ENCODE measurements at regions not wholly inside any gene's neighbourhood (a gene's known extent, or its start where the extent isn't known, plus 50 kb on each side); places are given as distances from the start of the nearest gene placed in this dataset.

GRCh38 chr2:43013821-43014345 is 212.5 kb downstream of the ZFP36L2 start:
- H3K4me3 ChIP-seq (ENCODE audit: low read depth, low read length): no peak overlapping the region
- no peaks in the 10 kb centered on the region for H3K9me3 ChIP-seq (ENCODE audit: severe bottlenecking)
- H3K27me3 ChIP-seq (ENCODE audit: insufficient read depth, low read depth, severe bottlenecking): no peaks in the 10 kb centered on the region
- TF ChIP-seq, protein P1, sequence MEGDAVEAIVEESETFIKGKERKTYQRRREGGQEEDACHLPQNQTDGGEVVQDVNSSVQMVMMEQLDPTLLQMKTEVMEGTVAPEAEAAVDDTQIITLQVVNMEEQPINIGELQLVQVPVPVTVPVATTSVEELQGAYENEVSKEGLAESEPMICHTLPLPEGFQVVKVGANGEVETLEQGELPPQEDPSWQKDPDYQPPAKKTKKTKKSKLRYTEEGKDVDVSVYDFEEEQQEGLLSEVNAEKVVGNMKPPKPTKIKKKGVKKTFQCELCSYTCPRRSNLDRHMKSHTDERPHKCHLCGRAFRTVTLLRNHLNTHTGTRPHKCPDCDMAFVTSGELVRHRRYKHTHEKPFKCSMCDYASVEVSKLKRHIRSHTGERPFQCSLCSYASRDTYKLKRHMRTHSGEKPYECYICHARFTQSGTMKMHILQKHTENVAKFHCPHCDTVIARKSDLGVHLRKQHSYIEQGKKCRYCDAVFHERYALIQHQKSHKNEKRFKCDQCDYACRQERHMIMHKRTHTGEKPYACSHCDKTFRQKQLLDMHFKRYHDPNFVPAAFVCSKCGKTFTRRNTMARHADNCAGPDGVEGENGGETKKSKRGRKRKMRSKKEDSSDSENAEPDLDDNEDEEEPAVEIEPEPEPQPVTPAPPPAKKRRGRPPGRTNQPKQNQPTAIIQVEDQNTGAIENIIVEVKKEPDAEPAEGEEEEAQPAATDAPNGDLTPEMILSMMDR (IDR thresholded peaks at IDR 0.05; ENCODE audit: low read depth, low read length): no peak
- no peak overlapping the region for H3K27ac ChIP-seq
- H3K36me3 ChIP-seq: no peaks in the 10 kb centered on the region
- no peak for DNase-seq

DNA sequence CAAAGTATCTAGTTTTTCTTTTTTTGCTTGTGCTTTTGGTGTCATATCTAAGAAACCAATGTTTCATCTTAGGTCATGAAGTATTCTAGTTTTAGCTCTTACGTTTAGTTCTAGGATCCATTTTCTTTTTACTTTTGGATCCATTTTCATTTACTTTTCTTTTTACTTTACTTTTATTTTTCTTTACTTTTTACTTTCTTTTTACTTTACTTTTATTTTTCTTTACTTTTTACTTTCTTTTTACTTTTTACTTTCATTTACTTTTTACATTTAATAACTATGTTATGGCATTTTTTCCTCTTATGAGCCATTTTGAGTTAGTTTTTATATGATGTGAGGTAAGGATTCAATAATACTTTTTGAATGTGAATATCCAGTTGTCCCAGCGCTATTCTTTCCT is 213.4 kb downstream of the ZFP36L2 start:
- TF ChIP-seq, protein P1 (IDR thresholded peaks at IDR 0.05; ENCODE audit: low read depth, low read length): no peak
- Histone ChIP-seq H3K36me3 (no peaks in the 10 kb centered on the region), H3K4me3 (ENCODE audit: low read depth, low read length) (no peak overlapping the region), H3K9me3 (ENCODE audit: severe bottlenecking) (peaks cover 1% of the 10 kb centered on the region), H3K27ac (no peak overlapping the region), H3K27me3 (ENCODE audit: insufficient read depth, low read depth, severe bottlenecking) (no peaks in the 10 kb centered on the region)
- no peak for DNase-seq

DNA sequence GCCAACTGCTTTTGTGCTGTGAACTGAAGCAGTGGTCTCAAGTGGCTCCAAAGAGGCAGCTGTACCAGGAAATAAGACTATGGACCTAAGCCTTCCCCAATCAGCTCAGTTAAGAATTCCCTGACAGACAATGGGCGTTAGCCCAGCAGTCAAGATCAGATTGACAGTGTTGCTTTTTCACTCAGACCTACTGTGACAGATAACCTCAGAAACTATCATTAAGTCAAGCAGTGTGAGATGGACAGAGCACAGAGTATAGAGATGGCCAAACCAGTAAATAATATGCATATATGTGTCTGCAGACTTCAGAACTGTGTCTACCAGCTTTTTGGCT is 215.3 kb downstream of the ZFP36L2 start:
- TF ChIP-seq, protein P1 (IDR thresholded peaks at IDR 0.05; ENCODE audit: low read depth, low read length): no peak
- H3K27ac ChIP-seq: no peak overlapping the region
- no peak for DNase-seq
- H3K36me3 ChIP-seq: no peaks in the 10 kb centered on the region
- peaks cover 5% of the 10 kb centered on the region for H3K9me3 ChIP-seq (ENCODE audit: severe bottlenecking)
- H3K27me3 ChIP-seq (ENCODE audit: insufficient read depth, low read depth, severe bottlenecking): no peaks in the 10 kb centered on the region
- H3K4me3 ChIP-seq (ENCODE audit: low read depth, low read length): no peak overlapping the region

DNA sequence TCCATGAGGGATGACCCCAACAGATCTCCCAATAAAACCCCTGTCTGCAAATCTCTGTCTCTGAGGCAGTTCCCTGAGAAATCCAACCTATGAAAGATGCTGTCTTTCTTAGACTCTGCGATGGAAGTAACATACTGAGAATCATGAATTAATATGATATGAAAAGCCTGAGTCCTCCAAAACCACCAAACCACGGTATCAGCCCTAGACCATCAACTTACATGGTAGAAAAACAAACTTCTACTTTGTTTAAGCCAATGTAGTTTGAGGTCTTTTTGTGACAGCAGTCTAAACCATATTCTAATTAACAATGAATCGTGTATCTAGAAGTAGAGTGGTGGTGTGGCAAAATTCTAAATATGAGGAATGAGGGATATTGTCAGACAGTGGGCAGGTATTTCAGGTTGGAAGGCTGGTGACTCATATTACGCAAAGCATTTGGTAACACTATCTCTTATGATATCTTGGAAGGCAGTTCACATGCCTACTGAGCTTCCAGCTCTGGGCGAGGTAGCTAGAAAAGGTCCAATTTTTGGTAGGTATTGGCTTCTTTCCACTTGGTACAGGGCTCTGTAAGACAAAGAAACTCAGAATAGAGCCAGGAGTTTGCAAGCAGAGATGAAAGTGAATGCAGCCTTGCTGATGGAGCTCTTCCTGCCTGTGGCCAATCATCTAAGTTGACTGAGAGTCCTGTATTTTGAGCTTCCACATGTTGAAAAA is 215.8 kb downstream of the ZFP36L2 start:
- DNase-seq: no peak
- Histone ChIP-seq H3K36me3 (no peaks in the 10 kb centered on the region), H3K27ac (no peak overlapping the region)

DNA sequence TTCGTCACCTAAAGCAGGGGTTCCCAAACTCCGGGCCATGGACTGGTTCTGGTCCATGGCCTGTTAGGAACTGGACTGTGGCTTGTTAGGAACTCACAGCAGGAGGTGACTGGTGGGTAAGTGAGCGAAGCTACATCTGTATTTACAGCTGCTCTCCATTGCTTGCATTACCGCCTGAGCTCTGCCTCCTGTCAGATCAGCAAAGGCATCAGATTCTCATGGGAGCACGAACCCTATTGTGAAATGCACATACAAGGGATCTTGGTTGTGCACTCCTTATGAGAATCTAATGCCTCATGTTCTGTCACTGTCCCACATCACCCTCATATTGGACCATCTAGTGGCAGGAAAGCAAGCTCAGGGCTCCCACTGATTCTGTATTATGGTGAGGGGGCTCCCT is 217.0 kb downstream of the ZFP36L2 start:
- TF ChIP-seq, protein P1 (IDR thresholded peaks at IDR 0.05; ENCODE audit: low read depth, low read length): no peak
- peaks cover 5% of the 10 kb centered on the region for H3K9me3 ChIP-seq (ENCODE audit: severe bottlenecking)
- no peak overlapping the region for H3K27ac ChIP-seq
- no peak overlapping the region for H3K4me3 ChIP-seq (ENCODE audit: low read depth, low read length)
- DNase-seq: no peak
- no peaks in the 10 kb centered on the region for H3K27me3 ChIP-seq (ENCODE audit: insufficient read depth, low read depth, severe bottlenecking)
- H3K36me3 ChIP-seq: no peaks in the 10 kb centered on the region

More for the DNA sequence above, 215.8 kb downstream of the ZFP36L2 start:
- TF ChIP-seq, protein P1 (IDR thresholded peaks at IDR 0.05; ENCODE audit: low read depth, low read length): no peak
- H3K9me3 ChIP-seq (ENCODE audit: severe bottlenecking): peaks cover 5% of the 10 kb centered on the region
- H3K27me3 ChIP-seq (ENCODE audit: insufficient read depth, low read depth, severe bottlenecking): no peaks in the 10 kb centered on the region
- H3K4me3 ChIP-seq (ENCODE audit: low read depth, low read length): no peak overlapping the region

DNA sequence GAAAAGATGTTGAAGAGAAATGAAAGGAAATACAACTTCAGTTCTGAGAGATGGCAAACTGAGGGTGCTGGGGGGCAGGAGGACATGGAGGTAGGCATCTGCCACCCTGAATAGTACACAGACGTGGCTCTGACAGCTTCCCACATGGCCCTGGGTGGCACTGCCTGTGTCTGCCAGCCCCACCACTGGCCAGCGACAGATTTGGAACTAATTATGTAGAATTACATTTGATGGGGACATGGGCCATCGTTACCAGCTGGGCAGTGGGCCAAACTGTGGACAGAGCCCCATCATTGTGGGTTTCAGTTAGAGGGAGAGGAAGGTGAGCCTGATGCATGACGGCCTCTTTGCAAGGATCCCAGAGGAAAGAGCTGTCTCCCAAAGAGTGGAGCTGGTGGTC is 216.0 kb upstream of the HAAO start:
- H3K9me3 ChIP-seq (ENCODE audit: severe bottlenecking): peaks cover 5% of the 10 kb centered on the region
- H3K4me3 ChIP-seq (ENCODE audit: low read depth, low read length): no peak overlapping the region
- DNase-seq: no peak
- no peak overlapping the region for H3K27ac ChIP-seq
- no peaks in the 10 kb centered on the region for H3K36me3 ChIP-seq
- TF ChIP-seq, protein P1 (IDR thresholded peaks at IDR 0.05; ENCODE audit: low read depth, low read length): no peak
- no peaks in the 10 kb centered on the region for H3K27me3 ChIP-seq (ENCODE audit: insufficient read depth, low read depth, severe bottlenecking)

All from WERI-Rb-1 (cell line).